G401 (cell line): ENCODE measurements at regions not wholly inside any gene's neighbourhood (a gene's known extent, or its start where the extent isn't known, plus 50 kb on each side); places are given as distances from the start of the nearest gene placed in this dataset.

Experiments
- DNase-seq: peaks from one replicate; pipeline ENCODE4 v3.0.0-alpha.2; 2015; ENCODE audit warnings: low spot score
- in situ Hi-C: cut with HindIII; loops from 2 replicates; pipeline ENCODE4 v1.10.0; 2016; ENCODE audit warnings: low sequenced_read_pairs, mixed read lengths

DNA sequence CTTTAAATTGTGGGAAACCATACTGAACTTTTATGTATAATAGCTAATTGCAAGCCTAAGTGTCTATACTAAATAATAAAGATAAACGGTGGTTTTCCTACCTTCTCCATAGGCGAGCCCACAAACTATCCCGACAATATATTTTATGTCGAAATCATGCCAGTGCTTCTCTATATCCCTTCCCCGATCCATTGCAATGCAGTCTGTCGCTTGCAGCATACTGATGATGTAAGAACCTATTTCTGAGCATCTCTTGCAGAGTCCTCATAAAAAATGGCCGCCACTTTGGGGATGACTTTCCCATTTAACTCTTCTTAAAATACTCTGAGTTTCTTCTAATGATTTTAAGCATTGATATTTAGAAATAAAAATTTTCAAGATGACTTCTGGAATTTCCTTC is 58.1 kb upstream of the TLR3 start:
- in situ Hi-C loops: no loop called here

DNA sequence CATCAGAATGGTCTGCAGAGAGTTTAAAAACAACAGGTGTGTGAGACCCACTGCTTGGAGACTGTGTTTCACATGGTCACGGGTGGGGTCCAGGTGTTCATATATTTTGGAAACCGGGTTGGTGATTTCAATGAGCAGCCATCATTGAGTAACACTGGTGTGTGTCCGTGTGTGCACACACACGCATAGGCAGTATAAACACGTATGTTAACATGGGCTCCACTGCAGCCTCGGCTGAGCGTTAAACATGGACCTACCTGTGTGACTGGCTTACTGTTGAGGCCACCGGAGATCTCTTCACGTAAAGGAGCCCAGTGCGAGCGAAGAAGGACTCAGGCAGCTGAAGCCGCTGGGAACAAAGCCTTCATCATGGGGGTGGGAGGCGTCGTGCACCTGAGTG is 56.9 kb upstream of the TLR3 start:
- no peak for DNase-seq
- in situ Hi-C loops: no loop called here

More for the DNA sequence above, 58.1 kb upstream of the TLR3 start:
- DNase-seq: no peak

DNA sequence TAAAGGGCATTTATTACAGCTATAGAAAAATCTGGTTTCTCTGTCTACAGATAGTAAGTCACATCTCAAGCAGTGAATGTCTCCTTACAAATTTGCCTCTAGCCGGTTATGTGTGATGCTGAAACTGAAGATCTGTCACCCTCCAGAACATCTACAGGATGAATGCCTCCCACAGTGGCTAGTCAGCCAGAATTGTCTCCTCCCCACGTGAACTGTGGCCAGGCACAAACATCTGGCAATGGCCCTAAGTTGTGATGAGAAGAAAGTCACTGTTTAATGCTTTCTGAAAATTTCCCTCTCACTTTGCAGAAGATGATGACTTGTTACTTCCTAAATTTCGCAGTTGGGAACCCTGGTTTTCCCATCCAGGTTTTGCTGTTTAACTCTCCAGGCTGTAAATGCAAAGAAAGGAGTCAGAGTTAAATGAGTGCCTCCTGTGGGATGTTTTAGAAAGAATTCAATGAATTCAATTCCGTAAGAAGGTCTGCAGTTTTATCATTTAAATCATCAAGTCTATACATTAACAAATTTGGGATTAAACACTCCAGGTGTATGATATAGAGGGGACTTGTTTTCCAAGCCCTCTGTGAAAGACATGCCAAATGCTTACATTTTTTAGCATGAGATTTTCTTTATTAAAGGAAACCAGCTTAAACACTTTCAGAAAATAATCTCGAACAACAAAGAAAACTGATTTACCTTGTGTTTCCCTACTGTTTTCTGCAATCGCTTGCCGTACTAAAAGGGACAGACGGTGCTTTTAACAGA is 55.4 kb upstream of the TLR3 start:
- no peak for DNase-seq
- in situ Hi-C loops: no loop called here

DNA sequence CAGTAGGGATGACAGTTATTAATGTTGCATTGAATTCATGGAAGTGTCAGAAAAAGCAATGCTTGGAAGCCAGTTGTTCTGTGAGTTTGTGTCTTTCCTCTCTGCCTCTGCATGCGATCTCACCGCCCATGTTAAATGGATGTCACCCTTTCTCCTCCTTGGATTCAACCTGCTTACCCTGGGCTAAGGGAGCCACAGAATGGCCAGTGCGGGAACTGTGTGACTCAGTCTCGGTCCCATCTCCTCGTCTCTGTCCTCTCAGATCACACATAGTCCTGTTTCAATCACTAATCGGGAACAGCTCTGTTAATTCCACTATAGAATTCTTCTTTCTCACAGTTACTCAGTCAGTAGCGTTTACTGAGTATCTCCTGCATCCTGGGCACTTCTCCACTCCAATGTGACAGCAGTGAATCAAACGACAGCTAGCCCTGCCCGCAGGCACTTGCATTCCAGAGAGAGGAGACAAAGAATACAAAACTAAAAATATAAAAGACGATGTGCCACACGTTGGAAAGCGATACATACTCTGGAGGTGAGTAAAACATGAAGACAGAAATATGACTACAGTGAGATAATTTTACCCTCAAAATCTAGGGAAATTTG is 53.6 kb upstream of the TLR3 start:
- no peak for DNase-seq
- in situ Hi-C loops: no loop called here

DNA sequence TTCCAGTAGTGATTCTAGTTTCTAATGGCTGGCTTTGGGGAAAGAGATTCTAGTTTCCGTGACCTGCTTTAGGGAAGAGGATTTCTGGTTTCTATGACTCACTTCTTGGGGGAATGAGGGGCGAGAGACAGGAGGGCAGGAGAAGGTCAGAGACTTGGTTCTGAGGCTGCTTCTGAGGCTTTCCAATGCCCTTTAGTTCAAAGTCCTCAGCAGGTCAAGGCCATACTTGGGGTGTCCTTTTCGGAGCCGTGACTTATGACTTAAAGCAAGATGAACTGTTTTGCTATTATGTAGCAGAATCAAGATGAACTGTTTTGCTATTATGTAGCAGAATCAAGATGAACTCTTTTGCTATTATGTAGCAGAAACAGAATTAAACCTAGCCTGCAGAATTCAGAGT is 52.2 kb upstream of the TLR3 start:
- DNase-seq: no peak

DNA sequence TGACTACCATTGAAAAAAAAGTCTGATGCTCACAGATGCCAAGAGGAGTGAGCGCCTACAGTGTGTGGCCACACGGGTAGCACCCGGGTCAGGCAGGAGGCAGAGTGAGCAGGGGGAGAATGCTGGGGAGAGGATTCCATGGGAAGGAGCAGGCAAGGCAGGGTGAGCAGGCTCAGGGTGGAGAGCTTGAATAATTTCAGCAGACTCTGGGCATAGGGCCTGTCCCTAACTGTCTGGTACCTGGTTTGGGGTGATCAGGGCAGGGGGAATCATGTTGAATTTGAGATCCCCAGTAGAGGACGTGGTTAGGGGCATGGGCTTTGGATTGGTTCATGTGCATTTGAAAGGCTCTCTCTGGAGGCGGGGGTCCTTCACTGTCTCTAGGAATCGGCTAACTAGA is 51.2 kb upstream of the TLR3 start:
- no peak for DNase-seq
- in situ Hi-C loops: no loop called here

More for the DNA sequence above, 52.2 kb upstream of the TLR3 start:
- in situ Hi-C loops: no loop called here

DNA sequence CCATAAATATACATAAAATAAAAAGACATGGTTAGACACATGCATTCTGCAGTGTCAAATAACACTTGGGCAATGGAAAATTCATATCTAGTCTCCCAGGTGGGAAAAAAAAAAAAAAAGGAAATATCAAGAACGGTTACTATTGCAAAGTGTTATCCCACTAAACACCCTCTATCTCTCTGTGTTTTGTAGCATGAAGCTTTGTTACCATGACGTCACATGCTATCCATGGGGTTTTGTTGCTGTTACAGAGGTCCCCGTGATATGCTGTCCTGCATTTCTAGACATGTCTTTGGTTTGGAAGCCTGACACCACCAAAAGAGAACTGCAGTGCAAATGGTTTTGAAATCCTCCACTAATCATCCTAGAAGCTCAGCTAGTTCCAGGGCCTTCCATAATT is 50.7 kb upstream of the TLR3 start:
- in situ Hi-C loops: no loop called here
- no peak for DNase-seq

DNA sequence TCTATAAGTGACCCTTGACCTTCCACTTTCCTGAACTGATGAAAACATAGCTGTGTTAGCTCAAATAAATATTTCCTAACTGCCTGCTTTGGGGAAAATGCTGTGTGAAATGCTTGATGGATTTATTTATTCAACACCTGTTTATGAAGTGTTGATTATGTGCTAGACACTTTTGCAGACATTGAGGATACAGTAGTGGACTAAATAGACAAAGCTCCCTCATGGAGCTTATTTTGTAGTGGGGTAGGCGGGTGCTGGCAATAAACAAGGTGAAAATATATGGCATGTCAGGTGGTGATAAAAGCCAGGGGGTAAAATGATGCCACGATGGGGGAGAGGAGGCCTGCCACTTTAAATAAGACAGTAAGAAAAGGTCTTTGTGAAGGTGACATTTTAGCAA is 50.2 kb upstream of the TLR3 start:
- no peak for DNase-seq
- in situ Hi-C loops: no loop called here
